ENCODE measurements at regions not wholly inside any gene's neighbourhood (a gene's known extent, or its start where the extent isn't known, plus 50 kb on each side); places are given as distances from the start of the nearest gene placed in this dataset.
A peak's percentile ranks its signal among the peaks of the same experiment; 100 is the strongest.

DNA sequence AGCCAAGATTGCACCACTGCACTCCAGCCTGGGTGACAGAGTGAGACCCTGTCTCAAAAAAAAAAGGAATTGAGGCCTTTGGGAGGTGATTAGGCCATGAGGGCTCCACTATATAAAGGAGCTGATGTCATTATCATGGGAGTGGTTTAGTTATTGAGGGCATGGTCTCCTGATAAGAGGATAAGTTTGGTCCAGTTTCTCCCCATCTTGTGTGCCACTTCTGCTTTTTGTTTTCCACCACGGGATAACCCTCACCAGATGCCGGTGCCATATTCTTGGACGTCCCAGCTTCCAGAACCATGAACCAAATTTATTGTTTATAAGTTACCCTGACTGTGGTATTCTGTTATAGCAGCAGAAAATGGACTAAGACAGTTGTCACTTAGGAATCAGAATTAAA lies 125.8 kb downstream of the C1D start:
- Mint-ChIP-seq H3K9me3 (peaks cover 32% of the 10 kb centered on the region), H3K4me1 (no peaks in the 10 kb centered on the region), H3K27ac (no peak overlapping the region), H3K36me3 (ENCODE audit: low read depth) (no peaks in the 10 kb centered on the region), H3K27me3 (ENCODE audit: low read depth, poor library complexity) (peaks cover 8% of the 10 kb centered on the region), H3K4me3 (no peak overlapping the region)
- no peak for DNase-seq
- TF ChIP-seq, protein P1, sequence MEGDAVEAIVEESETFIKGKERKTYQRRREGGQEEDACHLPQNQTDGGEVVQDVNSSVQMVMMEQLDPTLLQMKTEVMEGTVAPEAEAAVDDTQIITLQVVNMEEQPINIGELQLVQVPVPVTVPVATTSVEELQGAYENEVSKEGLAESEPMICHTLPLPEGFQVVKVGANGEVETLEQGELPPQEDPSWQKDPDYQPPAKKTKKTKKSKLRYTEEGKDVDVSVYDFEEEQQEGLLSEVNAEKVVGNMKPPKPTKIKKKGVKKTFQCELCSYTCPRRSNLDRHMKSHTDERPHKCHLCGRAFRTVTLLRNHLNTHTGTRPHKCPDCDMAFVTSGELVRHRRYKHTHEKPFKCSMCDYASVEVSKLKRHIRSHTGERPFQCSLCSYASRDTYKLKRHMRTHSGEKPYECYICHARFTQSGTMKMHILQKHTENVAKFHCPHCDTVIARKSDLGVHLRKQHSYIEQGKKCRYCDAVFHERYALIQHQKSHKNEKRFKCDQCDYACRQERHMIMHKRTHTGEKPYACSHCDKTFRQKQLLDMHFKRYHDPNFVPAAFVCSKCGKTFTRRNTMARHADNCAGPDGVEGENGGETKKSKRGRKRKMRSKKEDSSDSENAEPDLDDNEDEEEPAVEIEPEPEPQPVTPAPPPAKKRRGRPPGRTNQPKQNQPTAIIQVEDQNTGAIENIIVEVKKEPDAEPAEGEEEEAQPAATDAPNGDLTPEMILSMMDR (IDR thresholded peaks at IDR 0.05): no peak

DNA sequence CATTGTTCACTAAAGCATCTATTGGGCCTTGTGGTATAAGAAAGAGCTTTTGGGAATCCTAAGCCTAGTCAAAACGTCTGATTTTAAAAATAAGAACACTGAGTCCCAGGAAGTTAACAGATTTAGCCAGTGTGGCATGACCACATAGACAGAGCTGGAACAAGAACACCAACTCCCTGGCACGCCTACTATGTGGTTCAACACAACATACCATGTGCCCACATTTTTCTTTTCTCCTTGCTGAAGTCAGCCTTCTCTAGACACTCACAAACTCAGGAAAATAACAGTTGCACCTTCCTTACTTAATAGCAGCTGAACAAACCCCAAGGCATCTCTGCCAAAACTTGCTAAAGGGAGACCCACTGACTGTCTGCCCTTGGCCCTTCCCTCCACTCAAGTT lies 124.8 kb downstream of the C1D start:
- Mint-ChIP-seq H3K4me1 (no peaks in the 10 kb centered on the region), H3K27ac (no peak overlapping the region), H3K9me3 (peaks cover 43% of the 10 kb centered on the region), H3K36me3 (ENCODE audit: low read depth) (peaks cover 10% of the 10 kb centered on the region), H3K4me3 (no peak overlapping the region), H3K27me3 (ENCODE audit: low read depth, poor library complexity) (peaks cover 3% of the 10 kb centered on the region)
- TF ChIP-seq, protein P1 (IDR thresholded peaks at IDR 0.05): no peak
- no peak for DNase-seq

DNA sequence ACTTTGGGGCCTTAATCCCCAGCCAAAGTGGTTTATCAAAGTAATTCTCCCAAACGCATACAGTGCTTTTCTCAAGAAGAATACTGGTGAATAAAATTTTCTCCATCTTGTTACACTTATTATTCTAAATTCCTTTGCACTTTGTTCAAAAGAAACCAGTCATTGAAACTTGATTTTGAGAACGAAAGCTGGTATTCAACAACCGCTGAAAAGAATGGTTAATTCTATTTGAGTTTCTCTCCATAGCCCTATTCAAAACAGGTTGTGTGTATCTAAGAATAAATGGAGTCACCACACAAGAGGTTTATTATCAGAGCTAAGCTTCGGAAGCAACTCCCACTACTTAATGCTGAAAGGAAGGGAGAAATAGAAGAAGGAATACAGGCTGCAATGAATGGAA lies 117.7 kb downstream of the C1D start:
- Mint-ChIP-seq H3K4me3 (no peak overlapping the region), H3K36me3 (ENCODE audit: low read depth) (peaks cover 15% of the 10 kb centered on the region), H3K4me1 (peaks cover 27% of the 10 kb centered on the region), H3K9me3 (peaks cover 30% of the 10 kb centered on the region), H3K27ac (peak overlapping the region; percentile 39), H3K27me3 (ENCODE audit: low read depth, poor library complexity) (no peaks in the 10 kb centered on the region)
- TF ChIP-seq, protein P1 (IDR thresholded peaks at IDR 0.05): no peak
- no peak for DNase-seq

DNA sequence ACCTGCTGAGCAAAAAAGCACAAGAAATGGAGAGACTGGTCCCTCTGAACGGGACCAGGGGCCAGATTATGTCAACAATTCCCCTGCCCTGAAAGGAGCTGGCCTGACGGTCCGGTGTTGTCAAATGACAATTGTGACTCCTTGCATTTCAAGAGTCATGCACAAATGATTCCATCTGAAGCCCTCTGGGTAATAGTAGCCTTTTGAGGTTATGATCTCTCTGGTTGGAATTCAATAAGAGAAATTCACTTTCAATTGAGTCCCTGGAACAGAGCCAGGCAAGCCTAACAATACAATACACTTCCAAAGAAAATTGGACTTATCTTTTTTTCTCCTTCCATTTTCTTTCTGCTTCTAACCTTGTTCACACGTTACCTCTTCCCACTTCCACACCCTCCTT lies 116.9 kb downstream of the C1D start:
- H3K27me3 Mint-ChIP-seq (ENCODE audit: low read depth, poor library complexity): no peaks in the 10 kb centered on the region
- H3K36me3 Mint-ChIP-seq (ENCODE audit: low read depth): peaks cover 15% of the 10 kb centered on the region
- peaks cover 26% of the 10 kb centered on the region for H3K9me3 Mint-ChIP-seq
- no peak overlapping the region for H3K4me3 Mint-ChIP-seq
- TF ChIP-seq, protein P1 (IDR thresholded peaks at IDR 0.05): no peak
- no peak for DNase-seq
- H3K27ac Mint-ChIP-seq: no peak overlapping the region
- H3K4me1 Mint-ChIP-seq: peaks cover 29% of the 10 kb centered on the region

DNA sequence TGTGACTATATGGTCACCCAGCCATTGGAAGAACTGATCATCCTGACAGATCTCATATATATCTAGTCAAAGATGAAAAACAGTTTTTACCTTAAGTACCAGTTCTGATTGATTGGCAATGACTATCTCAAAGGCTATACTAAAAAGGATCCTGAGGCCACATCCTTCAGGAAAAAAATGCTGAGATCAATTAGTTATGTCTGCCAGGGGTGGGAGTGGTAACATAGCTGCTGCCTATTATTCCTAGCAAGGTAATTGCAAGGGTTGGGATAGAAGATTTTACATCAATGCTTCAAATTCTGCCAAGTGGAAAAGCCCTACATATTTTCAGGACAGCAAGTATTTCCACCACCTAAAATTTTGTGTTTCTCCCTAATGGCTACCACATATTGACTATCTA lies 114.7 kb downstream of the C1D start:
- peaks cover 10% of the 10 kb centered on the region for H3K9me3 Mint-ChIP-seq
- H3K27ac Mint-ChIP-seq: no peak overlapping the region
- H3K27me3 Mint-ChIP-seq (ENCODE audit: low read depth, poor library complexity): no peaks in the 10 kb centered on the region
- no peak for DNase-seq
- no peak overlapping the region for H3K4me3 Mint-ChIP-seq
- TF ChIP-seq, protein P1 (IDR thresholded peaks at IDR 0.05): no peak
- H3K4me1 Mint-ChIP-seq: peaks cover 40% of the 10 kb centered on the region
- H3K36me3 Mint-ChIP-seq (ENCODE audit: low read depth): peaks cover 5% of the 10 kb centered on the region

DNA sequence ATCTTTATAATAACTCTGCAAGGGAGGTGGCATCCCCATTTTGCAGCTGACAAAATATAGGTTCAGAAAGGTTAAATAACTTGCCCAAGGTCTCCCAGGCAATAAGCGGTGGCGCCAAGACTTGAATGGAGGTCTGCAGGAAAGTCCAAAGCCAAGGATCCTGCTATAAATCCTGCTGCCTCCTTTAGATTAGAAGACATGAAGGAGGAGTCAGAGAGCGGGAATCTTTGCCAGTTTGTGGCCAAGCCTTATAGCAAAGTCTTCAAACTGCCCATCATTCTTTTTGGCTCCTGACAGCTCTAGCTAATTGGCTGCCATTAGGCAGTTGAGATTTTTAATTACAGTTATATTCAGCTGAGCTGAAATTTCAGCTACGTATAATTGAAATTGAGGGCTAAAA lies 114.3 kb downstream of the C1D start:
- DNase-seq: no peak
- TF ChIP-seq, protein P1 (IDR thresholded peaks at IDR 0.05): no peak
- Mint-ChIP-seq H3K27ac (no peak overlapping the region), H3K36me3 (ENCODE audit: low read depth) (peaks cover under 1% of the 10 kb centered on the region), H3K27me3 (ENCODE audit: low read depth, poor library complexity) (no peaks in the 10 kb centered on the region), H3K4me1 (peaks cover 40% of the 10 kb centered on the region), H3K9me3 (peaks cover 5% of the 10 kb centered on the region), H3K4me3 (no peak overlapping the region)

Data from nephron progenitor cell (in vitro differentiated cells).